Endothelial cell of hepatic sinusoid (primary cell): ENCODE measurements at regions not wholly inside any gene's neighbourhood (a gene's known extent, or its start where the extent isn't known, plus 50 kb on each side); places are given as distances from the start of the nearest gene placed in this dataset.
"Not testable (repeated sequence)": the region's sequence is repeated elsewhere in the genome, so short reads cannot be mapped to it uniquely, and the experiment has no call there.

ENCODE experiments used
- in situ Hi-C: cut with HindIII; loops from 2 replicates; pipeline ENCODE4 v1.10.0; 2017; ENCODE audit warnings: low sequenced_read_pairs

DNA sequence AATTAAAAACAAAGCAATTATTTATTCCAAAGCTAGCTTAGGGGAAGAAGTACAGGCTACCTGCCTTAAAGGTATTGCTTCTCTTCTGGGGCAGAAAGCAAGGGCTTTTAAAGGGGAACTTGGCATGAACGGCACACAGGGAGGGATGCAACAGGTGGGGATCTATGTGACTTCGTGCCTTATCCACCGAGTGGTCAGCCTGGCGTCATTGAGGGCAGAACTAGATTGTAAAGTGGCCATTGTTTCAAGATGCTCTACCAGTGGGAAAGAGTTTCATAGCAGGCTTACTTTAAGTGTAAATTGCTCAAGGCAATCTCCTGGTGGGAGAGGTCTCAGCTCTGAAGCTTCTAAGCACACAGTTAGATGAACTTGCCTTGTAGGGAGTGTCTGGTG, 360.4 kb downstream of the ATP23 start:
- in situ Hi-C loops = no loop called here

DNA sequence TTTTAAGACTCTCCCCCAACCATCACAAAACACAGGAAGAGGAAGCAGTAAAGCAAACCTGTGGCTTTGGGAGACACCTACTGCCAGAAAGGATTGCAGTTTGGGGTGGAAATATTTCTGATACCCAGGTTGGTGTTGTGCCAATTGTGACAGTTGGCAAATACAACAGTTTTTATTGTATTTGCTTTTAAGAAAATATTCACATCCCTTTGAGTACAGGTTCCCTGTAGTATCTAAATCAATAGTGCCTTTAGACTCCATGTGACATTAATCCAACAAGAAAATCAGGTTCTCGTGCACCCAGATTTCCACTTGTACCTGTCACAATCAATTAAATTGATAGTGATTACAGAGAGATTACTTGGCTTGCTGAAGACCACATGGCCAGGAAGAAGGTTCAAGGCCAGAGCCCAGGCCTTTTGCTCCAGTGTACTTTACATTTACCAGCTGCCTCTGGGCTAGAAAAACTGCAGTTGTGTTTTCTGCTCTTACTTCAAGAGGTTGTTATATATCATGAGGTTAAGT, 361.2 kb downstream of the ATP23 start:
- in situ Hi-C loops = no loop called here

DNA sequence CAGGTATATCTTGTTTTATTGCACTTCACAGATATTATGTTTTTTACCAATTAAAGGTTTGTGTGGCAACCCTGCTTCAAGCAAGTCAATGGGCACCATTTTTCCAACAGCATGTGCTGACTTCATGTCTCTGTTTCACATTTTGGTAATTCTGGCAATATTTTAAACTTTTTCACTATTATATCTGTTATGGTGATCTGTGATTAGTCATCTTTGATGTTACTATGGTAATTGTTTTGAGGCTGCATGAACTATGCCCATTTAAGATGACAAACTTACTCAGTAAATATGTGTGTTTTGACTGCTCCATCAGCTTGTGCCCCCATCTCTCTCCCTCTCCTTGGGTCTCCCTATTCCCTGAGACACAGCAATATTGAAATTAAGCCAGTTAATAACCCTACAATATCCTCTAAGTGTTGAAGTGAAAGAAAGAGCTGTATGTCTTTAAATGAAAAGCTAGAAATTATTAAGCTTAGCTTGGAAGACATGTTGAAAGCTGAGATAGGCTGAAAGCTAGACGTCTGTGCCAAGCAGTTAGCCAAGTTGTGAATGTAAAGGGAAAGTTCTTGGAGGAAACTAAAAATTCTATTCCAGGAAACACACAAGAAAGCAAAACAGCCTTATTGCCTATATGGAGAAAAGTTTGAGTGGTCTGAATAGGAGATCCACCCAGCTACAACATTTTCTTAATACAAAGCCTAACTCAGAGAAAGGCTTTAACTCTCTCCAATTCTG, 365.1 kb downstream of the ATP23 start:
- in situ Hi-C loops = no loop called here

DNA sequence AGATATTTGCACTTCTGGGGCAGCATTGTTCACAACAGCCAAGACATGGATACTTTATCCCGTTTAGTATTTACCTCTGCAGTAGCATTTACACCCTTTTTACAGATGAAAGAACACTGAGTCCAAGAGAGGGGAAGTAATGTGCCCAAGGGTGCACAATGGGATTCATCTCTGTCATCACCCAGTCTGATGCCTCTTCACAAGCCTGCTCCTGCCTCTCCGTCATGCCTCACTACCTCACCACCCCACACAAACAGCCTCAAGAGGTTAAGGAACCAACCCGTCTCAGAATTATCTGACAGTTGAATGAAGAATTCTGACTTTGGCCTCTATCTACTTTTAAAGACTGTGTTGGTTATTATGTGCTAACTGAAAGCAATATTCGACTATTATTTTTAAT, 368.4 kb downstream of the ATP23 start:
- in situ Hi-C loops = no loop called here

DNA sequence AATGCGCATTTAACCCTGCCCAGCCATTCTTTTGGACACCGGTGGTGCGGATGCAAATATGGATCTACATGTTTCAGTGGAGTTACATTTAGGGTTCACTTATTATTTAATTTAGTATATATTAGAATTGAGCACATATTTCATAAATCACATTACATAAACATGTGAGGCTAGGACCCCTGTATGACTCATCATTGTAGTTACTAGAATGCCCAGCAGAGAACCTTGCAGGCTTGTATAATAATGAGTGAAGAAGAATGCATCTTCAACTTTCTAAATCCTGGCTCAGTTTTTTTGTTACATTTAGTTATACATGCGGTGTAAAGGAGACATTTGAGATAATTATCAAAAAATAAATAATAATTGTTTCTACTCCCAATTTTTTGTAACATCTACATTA, 369.0 kb downstream of the ATP23 start:
- in situ Hi-C loops = no loop called here

DNA sequence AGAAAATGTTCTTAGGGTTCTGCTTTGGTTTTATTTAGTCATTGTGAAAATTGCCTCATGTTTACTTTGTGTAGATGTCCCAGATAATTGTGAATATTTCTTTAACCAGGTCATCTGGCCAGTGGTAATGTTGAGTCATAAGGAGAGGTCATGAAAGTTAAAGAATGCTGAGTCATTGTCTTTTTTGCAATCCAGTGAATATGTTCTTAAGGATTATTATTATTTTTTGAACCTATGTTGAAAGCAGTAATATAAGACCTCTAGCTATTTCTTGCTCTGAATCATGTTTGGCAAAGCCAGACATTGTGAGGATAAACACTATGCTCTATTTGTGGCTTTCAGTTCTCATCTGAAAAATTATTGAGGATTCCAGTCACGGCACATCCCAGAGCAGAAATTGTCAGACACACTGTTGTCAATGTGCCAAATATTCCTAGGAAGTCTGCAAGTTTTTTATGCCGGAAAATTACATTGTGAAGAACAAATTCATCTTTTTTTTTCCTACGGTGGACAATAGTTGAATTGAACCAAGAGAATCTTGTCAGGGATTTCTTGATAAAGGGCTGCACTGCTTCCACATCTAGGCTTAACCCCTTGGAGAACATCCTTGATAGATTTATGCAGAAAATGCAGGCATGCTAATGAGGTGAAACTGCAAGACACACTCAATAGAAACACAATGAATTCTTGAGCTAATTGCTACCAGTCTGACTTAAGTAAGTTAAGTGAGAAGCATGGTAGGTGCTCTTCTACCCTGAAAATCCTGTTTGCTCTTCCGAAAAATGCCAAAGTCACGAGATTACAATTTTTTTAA, 369.6 kb downstream of the ATP23 start:
- in situ Hi-C loops = no loop called here

DNA sequence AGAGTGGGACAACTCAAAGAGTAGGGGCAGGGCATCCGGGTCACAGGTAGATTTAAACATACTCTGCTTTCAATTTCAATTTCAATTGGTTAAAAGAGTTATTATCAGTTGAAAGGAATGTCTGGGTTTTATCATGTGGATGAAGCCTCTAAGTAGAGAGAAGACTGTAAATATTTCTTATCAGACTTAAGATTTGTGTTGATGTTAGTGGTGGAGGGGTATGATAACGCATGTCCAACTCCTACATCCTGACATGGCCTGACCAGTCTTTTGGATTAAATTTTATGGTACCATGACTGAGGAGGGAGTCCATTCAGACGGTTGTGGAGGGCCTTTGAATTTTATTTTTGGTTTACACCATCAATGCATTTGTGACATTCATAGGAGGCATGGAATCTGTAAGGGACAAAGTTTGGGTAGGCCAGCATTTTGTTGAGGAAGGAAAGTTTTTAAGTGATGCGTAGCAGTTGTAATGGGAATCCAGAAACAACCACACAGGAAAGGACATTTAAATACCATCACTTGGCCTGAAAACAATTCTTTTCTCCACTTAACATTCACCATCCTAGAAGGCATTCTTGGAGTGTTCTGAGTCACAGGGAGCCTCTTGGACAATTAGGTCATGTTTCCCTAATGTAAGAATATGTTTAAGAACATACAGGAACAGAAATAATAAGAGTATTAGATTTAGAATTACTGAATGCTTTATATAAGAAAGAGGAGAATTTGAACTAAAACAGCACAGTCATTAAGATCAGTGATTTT, 371.9 kb downstream of the ATP23 start:
- in situ Hi-C loops = no loop called here

DNA sequence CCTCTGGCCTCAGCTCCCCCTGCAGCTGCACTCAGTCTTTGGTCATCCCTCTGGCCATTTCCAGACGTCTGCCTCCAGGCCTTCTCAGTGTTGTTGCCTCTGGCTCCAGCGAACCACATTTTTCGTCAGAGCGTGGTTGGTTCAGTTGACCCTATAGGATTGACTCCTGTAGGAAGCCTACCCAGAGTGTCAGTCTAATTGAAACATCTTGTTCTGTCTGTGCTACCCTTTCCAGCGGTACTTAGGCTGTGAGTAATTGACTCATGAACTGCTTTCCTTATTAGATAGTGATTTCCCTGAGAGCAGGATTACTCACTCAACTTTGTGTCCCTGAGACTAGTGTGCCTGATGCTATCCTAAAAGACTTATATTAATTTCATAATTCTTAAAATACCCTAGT, 373.2 kb downstream of the ATP23 start:
- in situ Hi-C loops = no loop called here

DNA sequence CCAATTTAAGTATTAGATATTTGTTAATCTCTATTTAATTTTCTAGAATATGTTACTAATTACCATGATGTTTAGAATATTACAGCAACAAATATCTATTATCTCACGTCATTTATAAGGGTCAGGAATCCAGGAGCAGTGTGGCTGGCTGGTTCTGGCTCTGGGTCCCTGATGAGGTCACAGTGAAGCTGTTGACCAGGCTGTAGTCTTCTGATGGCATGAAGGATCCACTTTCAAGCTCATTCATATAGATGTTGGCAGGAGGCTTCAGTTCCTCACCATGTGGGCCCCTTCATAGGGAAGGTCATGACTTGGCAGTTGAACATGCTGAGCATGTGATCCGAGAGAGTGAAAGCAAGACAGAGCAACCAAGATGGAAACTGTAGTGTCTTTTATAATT, 375.6 kb downstream of the ATP23 start:
- in situ Hi-C loops = no loop called here

DNA sequence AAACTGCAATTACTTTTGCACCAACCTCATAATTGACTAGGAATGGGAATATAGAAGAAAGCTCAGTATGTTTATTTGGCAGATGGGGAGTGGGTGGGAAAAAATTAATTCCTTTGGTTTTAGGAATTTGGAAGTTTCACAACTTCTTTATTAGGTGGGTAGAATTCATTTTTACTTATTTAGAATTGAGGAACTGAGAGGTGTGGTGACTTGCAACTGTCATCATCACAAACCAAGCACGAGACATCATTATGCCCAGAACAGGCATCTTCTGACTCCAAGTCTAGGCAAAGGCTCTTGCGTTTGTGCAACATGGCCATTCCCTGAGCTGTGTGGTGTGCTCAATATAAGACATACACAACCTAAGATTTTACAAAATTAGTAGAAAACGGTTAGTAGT, 380.0 kb downstream of the ATP23 start:
- in situ Hi-C loops = no loop called here

DNA sequence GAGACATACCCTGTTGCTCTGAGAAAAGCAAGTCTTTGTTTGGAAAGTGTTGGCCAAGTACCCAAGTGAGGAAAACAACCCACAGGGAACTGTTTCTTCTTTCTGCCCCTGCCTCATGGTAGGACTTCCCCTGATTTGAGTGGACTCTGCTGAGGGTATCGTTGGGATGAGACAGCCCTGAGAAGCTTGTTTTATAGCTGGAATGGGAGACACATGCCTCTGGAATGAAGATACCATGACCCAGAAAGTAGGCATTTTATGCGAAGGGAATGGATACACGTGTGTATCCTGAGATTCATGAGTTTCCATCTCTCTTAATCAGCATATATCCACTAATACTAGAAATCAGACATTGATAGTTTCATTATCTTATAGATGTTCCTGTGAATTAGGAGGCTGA, 382.3 kb downstream of the ATP23 start:
- in situ Hi-C loops = no loop called here

DNA sequence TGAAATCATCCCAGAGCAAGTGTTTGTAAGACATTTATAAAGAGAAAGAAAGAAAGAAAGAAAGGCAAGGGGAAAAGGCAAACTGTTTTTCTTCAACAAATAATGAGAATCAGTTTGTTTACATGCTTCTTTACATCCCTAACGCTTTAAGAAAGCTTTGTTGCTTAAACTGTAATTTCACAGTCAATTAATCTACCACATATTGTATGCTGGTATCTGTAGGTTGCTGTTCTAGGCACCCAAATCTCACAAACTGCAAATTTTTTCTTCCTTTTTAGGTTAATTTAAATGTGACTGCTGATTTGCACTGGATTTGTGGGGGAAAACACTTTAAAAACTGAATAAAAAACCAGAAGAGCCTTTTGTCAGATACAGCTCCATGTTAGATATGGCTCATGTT, 384.2 kb downstream of the ATP23 start:
- in situ Hi-C loops = no loop called here

DNA sequence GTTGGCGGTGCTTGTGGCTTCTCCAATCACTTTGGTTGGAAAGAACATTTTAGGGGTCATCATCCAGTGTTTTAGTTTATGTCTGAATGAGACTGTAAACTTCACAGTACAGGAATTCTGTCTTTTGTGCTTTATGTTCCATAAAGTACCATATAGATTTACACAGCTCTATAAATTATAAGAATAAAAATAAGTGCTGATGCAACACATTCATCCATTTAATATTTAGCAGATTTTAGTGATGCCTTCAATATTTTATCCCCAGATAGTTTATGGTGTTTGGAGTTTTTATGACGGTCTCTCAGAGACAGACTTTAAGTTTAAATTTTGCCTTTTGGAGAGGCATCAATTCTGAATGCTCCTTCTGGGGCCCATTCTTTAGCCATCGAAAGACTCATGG, 385.2 kb downstream of the ATP23 start:
- in situ Hi-C loops = no loop called here

DNA sequence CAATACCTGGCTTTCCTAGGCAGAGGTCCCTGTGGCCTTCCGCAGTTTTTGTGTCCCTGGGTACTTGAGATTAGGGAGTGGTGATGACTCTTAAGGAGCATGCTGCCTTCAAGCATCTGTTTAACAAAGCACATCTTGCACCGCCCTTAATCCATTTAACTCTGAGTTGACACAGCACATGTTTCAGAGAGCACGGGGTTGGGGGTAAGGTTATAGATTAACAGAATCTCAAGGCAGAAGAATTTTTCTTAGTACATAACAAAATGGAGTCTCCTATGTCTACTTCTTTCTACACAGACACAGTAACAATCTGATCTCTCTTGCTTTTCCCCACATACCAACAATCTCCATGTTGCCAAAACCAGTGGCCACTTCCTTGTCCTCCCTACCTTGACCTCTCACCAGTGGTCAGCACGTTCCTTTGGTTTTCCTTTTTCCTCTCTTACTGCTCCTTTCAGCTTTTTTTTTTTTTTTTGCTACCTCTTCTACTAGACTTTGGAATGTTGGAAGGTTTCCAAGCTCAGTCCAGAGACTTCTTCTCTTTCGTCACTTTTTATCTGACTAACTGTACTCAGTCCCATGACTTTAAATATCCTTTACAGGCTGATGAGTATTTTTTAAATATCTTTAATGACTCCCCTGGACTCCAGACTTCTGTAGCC, 395.3 kb downstream of the ATP23 start:
- in situ Hi-C loops = not testable (repeated sequence)

DNA sequence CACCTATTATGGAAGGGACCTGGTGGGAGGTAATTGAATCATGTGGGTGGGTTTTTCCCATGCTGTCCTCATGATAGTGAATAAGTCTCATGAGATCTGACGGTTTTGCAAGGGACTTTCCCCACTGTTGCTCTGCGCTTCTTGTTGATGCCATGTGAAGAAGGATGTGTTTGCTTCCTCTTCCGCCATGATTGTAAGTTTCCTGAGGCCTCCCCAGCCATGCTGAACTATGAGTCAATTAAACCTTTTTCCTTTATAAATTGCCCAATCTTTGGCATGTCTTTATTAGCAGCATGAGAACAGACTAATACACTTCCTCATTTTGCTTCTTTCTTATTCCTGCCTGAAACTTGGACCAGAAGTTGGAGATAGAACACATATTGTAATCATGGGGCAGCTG, 396.2 kb downstream of the ATP23 start:
- in situ Hi-C loops = not testable (repeated sequence)

DNA sequence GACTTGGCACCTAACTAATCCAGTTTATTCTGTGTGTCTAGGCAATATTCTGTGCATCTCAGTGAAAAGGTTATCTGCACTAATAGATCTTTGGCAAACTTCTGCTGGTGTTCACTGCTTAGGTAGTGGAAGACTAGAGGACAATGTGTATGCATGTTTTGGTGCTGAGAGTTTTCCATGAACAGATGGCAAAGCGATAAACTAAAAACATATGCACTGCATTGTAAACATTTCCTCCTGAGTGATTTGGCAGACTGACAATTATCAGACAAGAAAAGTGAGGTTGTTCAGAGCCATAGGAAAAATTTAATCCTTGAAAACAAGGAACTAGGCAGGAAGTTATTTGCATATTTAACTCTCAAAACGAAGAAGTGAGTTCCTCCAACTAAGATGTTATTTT, 400.4 kb downstream of the ATP23 start:
- in situ Hi-C loops = loop anchor here (10.0 kb wide), 1 partner anchor 413 kb away; no protein-coding TSS in a partner anchor

DNA sequence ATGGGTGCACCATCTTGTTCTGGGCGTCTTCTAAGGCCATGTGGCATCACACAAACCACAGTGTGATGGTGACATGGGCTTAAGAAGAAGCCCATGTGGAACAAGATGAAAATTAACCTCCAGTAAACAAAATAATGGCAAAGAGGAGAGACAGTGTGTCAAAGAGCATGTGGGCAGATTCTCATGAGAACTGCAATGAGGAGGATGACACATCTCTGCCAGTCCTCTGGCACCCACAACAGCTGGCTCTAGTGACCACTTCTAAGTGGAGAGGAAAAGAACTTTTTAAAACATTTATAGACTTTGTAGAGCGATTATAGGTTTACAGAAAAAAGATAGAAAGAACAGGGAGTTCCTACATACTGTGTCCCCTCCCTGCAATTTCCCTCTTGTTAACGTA, 401.4 kb downstream of the ATP23 start:
- in situ Hi-C loops = loop anchor here (10.0 kb wide), 1 partner anchor 412 kb away; no protein-coding TSS in a partner anchor

DNA sequence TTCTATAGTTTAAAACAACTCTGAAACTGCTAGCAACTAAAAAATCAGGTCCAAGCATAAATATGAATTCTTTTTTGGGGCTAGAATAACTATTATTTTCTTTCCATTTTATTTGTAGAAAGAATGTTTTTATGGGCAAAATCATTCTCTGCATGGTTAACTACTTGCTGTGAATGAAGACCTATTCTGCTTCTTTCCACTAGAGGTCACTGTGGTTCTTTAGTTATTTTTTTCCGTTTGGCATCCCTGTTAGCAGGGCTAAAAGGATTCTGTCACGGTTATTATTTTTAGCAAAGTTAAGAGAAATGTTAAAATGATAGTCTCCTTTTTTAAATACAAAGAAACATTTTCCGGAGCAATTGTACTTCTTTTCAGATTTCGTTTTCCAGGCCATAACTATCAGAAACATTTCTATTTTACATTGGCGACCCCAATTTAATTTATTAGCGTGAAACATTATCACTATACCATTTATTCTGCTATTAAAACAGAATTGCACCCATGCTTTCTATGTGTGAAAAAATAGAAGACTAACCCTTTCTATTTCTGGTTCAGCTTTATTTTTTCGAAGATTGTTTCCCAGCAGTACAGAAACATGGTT, 404.8 kb downstream of the ATP23 start:
- in situ Hi-C loops = loop anchor here (10.0 kb wide), 1 partner anchor 409 kb away; no protein-coding TSS in a partner anchor

DNA sequence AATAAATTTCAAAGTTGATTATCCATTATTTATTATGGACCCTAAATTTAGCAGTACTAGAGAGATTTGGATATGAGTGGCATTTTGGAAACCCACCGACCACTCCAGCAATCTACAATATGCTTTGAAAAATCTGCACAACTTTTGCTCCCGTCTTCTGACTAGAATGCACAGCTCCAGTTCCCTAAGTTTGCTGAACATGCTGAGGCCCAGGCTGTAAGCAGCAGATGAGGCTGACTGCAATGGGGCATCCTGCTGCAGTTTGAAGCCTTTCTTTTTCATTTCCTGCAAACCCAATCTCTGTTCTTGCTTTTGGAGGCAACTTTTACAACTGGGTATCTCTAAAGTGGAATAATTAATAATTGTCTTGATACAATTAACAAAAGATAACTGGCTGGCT, 405.8 kb downstream of the ATP23 start:
- in situ Hi-C loops = loop anchor here (10.0 kb wide), 1 partner anchor 408 kb away; no protein-coding TSS in a partner anchor

DNA sequence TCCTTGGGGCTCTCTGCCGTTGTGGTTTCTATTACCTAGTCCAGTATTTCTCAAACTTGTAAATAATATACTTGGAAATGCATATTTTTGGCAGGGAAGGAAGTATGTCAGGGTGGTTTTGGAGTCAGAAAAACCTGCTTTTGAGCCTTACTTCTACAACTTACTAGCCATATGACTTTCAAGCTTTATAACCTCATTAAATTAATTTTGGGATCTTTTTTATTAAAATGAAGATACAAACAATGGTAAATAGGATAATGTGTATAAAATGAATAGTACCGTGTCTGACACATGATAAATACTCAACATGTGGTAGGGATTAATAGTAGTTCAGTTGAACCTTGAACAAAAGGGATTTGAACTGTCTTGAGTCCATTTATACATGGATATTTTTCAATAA, 406.3 kb downstream of the ATP23 start:
- in situ Hi-C loops = loop anchor here (10.0 kb wide), 1 partner anchor 407 kb away; no protein-coding TSS in a partner anchor
